GM12892 (cell line): ENCODE measurements at regions not wholly inside any gene's neighbourhood (a gene's known extent, or its start where the extent isn't known, plus 50 kb on each side); places are given as distances from the start of the nearest gene placed in this dataset.

ENCODE experiments used
- POLR2A ChIP-seq: IDR thresholded peaks from 2 replicates; pipeline ENCODE4 v1.6.1; 2011; ENCODE audit warnings: low read depth, low read length, control low read depth
- POLR2AphosphoS5 ChIP-seq: IDR thresholded peaks from 2 replicates; pipeline ENCODE4 v1.6.1; 2011; ENCODE audit warnings: low read depth, low read length, control low read depth
- TAF1 ChIP-seq: IDR thresholded peaks from 2 replicates; pipeline ENCODE4 v1.6.1; 2011; ENCODE audit warnings: low read depth, mild to moderate bottlenecking, control low read depth, low read length, borderline replicate concordance

- no peak for TF ChIP-seq POLR2A
- TF ChIP-seq POLR2AphosphoS5, result no peak
- TF ChIP-seq TAF1, result no peak
Observed at GRCh38 chr6:44727651-44728630, 340.4 kb downstream of the CDC5L start.
